Pons (tissue), 1 donor: ENCODE measurements at regions not wholly inside any gene's neighbourhood (a gene's known extent, or its start where the extent isn't known, plus 50 kb on each side); places are given as distances from the start of the nearest gene placed in this dataset.
"Not testable (repeated sequence)": the region's sequence is repeated elsewhere in the genome, so short reads cannot be mapped to it uniquely, and the experiment has no call there.

Experiments
- DNase-seq: peaks from one replicate; pipeline ENCODE4 v3.0.0-alpha.2; 2016; ENCODE audit warnings: low spot score

GRCh38 chr2:147017951-147018645 lies 826.7 kb upstream of the ACVR2A start:
- DNase-seq: no peak

GRCh38 chr2:147016181-147016580 lies 828.6 kb upstream of the ACVR2A start:
- no peak for DNase-seq

DNA sequence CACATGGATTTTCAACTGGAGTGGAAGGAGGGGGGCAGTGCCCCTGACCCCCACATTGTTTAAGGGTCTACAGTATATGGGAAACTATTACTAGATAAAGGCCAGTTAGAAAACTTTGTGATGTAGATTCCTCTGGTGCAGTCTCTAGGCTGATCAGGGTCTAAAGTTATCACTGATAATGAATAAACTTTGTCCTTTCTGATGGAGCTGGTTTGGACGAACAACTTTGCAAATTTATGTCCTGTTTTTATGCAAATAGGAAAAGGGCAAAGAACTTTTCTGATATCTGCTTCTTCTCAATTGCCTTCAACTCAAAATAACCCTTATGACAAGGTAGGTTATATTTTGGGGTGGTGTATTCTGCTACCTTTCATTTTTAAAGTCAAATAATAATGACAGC lies 829.2 kb upstream of the ACVR2A start:
- no peak for DNase-seq

DNA sequence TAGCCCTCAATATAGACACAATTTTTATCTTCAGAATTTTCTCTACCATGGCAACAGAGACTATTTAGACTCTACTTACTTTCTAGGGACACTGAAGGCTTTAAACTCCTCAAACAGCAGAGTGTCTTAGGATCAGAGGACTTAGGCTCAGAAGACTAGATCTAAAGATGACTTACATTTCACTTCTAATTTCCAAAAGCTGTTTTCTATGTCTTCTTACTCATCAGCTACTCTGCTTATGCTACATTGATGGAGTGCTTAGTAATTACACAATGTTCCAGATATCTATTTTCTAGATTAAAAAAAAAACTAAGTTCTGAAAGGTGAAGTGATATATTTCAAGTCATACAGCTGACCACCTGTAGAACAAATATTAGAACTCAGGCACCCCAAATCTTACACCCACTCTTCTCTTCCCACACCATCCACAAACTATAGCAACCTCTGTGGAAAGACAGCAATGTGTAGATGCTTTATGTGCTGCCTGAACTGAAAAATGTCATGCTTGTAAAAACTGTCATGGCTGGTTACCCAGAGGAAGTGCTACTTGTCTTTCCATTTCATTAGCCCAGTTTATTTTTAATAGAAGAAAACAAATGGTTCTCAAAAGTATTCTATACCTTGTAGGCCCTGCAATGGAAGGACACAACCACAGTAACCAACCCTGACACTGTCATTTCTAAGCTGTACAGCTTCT lies 831.0 kb upstream of the ACVR2A start:
- DNase-seq: no peak

DNA sequence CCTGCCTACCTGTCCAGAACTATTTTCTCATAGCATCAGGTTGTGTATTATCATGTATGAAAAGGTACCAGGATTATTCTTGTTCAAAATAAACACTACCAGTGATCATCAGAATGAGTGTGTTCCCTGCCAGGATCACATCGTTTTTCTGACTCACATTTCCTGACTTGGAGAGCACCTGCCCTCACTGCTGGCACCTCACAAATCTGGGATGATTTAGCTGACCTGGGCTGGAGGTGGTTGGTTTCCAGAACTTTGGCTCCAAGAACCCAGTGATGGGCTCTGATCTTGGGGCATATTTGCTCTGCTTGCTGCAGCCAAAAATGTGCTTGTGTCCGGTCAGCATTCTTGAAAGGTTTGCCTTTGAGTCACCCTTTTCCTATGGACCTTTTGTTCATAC lies 836.3 kb upstream of the ACVR2A start:
- no peak for DNase-seq

DNA sequence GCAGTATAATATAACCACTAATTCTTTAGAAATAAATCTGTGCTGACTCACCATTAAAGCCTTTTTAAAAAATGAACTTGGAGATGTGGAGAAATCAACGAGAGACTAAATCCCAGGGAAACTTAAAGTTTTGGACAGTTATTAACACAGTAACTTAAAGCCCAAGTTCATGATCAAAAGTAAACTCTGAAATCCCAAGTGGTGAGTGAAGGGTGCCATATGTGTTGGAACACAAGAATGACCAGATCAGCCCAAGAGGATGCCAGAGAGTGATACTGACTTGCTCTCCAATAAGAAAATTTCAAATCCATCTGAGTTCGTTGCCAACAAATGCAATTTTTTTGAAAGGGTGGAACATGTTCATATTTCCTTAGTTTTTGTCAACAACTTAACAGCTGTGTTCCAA lies 838.1 kb upstream of the ACVR2A start:
- no peak for DNase-seq

DNA sequence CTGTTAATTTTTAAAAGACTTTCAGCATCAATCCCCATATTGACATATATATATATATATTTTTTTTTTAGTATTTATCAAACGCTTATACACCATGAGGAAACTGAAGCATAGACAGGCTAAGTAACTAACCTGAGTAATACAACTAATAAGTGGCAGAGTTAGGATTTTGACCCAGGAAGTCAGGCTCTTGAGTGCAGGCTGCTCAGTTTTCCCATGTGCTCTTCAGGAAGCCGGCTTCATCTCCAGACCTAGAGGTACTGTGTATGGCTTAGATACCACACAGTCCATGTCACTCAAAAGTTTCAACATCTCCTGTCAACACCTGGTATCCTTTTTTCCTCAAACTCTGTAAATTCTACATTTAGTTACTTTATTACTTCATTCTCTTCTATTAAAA lies 841.7 kb upstream of the ACVR2A start:
- no peak for DNase-seq

GRCh38 chr2:147002256-147002655 lies 842.6 kb upstream of the ACVR2A start:
- no peak for DNase-seq

DNA sequence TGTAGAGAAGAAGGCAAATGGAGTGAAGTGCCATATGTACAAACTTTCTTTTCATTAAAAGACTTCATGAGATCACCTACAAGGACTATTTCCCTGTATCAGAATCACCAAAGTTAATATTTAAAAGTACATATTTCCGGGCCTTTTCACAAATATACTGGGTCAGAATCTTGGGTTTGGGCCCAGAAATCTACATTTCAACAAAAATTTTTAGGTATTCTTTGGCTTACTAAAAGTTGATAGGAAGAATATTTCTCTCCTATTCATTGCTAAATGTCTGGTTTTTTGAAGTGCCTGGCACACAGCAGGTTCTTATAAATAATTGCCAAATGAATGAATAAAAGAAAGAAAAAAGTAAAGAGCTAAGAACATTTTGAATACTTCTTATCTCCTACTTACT lies 843.8 kb upstream of the ACVR2A start:
- DNase-seq: no peak

DNA sequence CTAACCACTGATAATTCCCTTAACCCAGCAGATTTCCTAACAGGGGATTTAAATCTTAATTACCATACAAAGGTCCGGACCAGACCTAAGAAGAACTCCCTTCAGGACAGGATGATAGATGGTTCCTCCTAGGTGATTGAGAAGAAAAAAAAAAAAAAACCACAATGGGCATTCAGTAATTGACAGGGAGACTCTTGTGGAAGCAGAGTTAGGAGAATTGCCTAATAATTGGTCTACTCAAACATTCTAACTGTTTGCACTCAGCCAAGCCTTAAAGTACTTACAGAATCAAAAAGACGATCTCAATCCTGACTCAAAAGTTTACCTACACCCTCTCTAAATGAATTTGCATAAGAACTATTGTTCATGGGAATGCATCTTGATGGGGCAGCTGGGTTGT lies 844.7 kb upstream of the ACVR2A start:
- not testable (repeated sequence) for DNase-seq

GRCh38 chr2:146997945-146998344 lies 846.9 kb upstream of the ACVR2A start:
- DNase-seq: no peak

DNA sequence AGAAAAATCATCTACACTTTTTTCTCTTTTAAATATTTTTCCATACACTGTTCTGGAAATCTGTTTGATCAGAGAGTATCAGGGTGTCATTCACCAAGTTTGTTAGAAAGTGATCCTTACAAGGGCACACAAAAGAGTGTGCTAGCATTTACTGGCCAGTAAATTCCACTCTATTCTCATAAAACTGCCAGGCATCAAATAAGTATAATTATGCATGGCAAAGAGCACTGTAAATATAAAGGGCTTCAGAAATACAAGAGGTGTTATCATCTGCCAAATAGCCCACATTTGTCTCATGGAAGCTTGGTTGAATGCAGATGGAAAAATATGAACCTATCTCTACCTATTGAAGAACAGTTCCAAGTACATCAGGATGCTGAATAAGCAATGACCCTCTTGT lies 847.3 kb upstream of the ACVR2A start:
- no peak for DNase-seq

DNA sequence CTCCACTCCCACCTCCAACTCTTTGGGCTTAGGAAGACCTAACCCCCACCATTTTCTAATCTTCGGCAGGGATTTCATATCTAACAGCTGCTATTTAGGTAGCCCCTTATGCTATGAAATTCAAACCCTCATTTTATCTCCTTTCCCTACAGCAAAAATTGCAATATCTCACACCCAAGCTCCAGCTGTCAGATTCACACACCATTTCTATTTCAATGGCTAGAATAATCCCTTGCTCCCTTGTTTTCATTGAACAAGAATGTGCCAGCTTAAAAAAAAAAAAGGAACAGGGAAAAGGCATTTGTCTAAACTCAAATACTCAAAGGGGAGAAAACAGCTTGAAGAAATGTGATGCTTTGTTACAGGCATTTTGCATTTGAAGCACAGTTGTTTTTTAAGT lies 850.6 kb upstream of the ACVR2A start:
- DNase-seq: no peak

DNA sequence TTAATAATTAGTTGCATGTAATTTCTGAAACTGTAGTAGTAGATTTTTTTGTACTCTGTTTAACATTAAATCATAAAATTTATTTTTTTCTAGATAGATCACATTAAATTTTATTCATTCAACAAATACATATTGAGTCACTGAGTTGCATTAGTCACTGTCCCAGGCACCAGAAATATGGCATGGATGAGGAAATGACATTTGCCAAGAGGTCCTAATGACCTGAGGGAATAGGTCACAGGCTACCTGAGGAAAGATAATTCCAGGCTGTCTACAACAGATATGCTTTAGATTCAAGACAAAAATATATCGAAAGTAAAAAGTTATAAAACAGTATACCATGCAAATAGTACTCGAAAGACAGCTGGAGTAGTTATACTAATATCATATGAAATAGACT lies 852.4 kb upstream of the ACVR2A start:
- no peak for DNase-seq

DNA sequence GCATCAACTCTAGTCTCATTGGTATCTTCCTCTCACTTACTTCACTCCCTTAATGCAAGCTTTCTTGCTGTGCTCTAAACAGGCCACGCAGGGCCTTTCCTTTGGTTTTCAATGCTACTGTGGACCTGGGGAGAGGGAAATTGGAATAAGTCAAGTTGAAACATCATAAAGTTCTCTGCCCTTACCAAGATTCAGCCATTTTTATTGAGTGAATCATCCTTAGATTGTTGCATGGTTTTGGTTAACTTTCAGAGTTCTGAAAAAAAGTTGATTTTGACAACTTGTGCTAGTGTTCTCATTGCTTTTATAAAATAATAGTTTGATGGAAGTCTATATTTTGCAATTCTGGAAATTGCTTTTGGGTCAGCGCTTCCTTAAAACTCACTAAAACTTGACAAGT lies 852.8 kb upstream of the ACVR2A start:
- no peak for DNase-seq

- DNase-seq: no peak
Observed at GRCh38 chr2:146990311-146991054, 854.3 kb upstream of the ACVR2A start.

DNA sequence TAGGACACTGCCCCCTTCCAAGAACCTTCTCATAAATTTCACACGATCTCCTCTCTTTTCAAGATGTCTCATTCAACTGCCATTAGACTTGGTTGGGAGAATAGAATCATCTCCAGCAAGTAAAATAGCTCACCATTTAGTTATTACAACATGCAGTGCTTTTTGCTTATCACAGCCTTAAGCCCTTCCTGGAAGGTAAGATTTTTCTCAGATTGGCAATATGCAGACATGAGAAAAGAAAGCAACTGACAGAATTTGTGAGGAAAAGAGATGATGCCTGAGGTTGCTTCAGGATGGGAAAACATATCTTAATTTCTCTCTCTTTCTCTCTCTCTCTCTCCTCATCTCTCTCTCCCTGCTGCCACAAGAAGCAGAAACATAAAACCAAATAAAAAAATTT lies 855.1 kb upstream of the ACVR2A start:
- no peak for DNase-seq

- no peak for DNase-seq
Observed at GRCh38 chr2:146987996-146988395, 856.8 kb upstream of the ACVR2A start.

DNA sequence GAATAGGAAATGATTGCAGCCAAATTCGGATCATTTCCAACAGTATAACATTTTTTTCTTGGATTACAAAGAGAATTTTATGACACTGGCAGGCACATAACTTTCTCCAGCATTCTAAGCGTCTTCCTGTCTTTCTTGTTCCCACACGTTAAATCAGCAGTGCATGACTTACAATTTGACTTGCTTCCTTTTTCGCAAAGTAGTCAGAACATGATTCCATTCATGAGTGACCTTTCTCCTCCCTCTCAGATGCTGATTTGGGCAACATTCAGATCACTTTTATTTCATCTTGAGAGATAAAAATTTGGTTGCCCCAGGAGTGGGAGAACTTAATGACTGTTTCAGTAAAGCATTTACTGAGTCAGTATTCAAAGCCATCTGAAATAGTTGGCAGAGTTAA lies 858.7 kb upstream of the ACVR2A start:
- no peak for DNase-seq

GRCh38 chr2:146985753-146986152 lies 859.1 kb upstream of the ACVR2A start:
- DNase-seq: no peak

- DNase-seq: no peak
Observed at GRCh38 chr2:146984014-146984413, 860.8 kb upstream of the ACVR2A start.

GRCh38 chr2:146982393-146982846 lies 862.4 kb upstream of the ACVR2A start:
- no peak for DNase-seq

DNA sequence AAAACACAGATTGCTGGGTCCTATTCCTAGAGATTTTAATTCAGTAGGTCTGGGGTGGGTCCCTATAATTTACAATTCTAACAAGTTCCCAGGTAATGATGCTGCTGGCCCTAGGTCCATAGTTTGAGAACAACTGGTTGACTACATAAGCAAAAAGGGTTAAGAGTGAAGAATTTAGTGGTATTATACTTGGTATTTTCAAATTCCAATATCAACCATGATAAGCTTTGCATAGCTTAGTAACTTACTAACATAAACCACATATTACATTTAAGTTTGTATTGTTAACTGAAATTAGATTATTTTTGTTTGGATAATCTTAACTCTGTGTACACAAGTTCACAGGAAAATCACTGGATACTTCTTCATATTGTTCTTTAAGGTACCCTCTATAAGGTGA lies 862.9 kb upstream of the ACVR2A start:
- no peak for DNase-seq
